HG03103 (cell line): ENCODE measurements at regions not wholly inside any gene's neighbourhood (a gene's known extent, or its start where the extent isn't known, plus 50 kb on each side); places are given as distances from the start of the nearest gene placed in this dataset.
"Not testable (repeated sequence)": the region's sequence is repeated elsewhere in the genome, so short reads cannot be mapped to it uniquely, and the experiment has no call there.

Experiments used
- ATAC-seq: cut with Tn5 transposase; IDR thresholded peaks from one replicate; pipeline ENCODE4 v1.9.1; 2021; ENCODE audit warnings: low read depth; ENCODE audit not compliant: unreplicated experiment

DNA sequence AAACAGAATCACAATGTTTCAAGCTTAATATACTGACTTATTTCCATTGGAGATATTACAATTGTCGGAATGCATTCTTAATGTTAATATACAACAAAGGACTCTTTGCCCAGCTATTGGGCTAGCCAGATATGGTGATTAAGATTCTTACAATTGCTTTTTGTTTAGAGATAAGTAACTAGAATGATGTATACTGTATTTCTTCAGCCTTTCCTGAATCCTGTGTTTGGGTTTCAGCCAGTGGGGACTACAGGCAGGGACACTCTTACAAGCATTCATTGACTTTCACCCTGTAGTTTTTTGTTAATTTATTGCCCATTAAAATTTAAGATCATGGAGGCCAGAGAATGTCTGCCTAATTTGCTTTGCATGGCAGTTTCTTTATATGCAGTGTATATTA, 254.1 kb upstream of the TMEFF2 start:
- ATAC-seq = no peak

DNA sequence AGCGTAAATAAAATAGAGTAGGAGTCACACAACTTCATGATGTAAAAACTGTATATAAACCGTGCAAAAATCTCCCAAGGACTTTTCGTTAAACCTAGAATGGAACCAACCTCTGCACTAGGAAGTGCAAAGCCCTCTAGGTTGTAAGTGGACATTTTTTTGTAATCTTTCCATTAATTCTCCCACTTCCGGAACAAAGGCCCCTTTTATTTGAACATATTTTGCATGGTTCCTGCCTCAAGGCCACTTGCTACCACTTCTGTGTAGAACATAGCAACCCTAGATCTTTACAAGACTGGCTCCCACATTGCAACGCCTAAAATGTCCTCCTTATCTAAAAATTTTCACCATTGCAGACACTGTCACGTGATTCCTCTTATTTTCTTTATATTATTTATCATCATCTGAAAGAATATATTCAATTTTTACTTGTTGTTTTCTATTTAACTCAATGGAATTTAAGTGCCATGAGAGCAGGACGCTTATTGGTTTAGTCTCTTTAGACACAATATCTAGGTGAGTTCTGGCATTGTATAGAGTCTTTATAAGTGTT, 249.6 kb upstream of the TMEFF2 start:
- no peak for ATAC-seq

DNA sequence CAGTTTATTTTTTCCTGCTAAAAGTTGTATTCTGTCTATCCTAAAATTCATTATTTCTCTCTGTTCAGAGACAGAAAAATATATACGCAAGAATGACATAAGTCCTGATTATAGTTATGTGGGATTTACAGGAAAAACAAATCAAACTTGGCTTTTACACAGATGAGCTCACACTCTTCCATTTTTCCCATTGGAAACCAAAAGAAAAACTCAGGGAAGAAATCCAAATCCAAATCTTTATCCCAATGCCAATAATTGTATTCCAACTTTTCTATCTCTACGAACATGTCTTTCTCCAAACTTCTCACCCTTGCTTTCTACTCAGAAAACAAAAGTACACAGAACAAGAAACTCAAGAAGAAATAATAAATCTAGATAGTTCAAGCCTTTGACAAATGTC, 249.1 kb upstream of the TMEFF2 start:
- ATAC-seq = no peak

DNA sequence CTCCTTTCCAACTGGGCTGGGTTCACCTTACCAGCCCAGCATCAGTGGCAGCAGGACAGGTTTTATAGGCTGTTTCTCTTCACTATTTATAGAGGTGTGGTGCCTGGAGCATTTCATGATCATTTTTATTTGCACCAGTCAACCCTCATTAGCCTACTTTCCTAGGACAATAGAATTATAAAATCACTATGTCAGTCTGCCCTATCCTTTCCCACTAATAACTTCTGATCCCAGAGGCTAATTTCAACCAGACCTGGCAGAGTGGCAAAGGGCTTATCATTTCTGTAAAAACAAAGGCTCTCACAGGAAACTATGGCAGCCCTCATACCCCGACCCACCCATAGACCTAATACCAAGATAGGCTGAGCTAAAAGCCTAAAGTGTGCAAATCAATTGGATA, 243.5 kb upstream of the TMEFF2 start:
- ATAC-seq = no peak

DNA sequence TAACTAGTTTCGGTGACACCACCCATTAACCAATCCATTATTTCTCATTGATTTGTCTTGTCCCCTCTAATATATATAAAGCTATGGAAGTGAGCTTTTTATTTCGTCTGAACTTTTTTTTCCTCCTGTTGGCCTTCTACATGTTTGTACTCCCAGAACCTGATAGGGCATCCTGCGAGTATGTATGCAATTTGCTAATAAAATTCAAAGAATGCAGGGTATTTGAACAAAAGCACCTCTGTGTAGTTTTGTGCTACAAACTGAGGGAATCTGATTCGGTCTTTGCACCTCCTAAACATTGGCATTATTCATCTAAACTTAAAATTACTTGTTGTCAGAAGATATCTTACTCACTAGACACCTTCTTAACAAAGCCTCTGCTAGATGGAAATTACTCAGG, 242.9 kb upstream of the TMEFF2 start:
- ATAC-seq = no peak

DNA sequence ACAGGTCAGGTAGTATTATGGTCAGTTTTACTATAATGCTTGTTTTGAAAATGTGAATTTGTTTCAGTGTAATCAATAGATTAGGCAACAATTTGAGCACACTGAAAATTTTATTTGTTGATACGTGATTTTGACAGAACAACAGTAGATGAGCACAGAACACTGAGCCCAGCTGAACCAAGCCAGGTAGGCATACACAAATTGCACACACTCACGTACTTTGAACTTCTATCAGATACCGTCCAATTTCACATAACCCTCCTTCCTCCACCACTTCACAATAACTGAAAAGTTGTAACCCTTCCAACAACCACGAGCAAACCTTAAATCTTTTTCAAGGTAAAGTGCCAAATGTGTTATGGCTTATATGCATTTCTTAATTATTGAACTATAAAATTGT, 229.5 kb upstream of the TMEFF2 start:
- ATAC-seq = no peak

DNA sequence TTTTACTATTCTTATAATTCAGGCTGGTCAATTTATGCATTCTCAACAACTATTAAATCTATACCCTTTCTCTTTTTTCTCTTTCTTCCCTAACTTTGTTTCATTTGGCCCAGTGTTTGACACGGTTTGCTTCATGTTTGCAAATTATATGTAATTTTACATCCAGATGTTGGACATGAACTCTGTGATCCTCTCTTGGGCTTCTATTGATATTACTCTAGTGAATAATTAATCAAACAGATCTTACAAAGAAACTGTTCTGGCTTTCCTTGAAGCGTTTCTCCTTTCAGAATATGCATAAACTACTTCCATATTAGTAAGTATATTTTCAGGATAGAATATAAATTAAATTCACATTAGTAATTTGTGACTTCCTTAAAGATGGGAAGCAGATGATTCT, 225.1 kb upstream of the TMEFF2 start:
- no peak for ATAC-seq

DNA sequence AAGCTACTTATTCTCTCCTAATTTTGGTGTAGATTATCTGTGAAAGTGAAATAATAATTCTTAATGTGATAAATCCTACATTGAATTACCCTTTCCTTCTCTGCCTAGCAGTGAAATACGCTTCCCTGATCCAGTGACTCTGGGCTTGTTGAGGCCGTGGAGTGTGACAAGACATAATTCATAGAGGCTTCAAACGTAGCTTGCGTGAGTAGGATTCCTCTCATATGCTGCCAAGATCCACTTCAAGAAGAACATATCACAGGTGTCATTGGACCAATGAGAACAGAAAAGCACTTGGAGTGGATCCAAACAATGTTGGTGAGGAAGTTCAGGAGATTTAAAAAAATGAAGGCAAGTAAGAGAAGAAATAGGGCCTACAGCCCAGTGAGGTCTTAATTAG, 221.3 kb upstream of the TMEFF2 start:
- no peak for ATAC-seq

DNA sequence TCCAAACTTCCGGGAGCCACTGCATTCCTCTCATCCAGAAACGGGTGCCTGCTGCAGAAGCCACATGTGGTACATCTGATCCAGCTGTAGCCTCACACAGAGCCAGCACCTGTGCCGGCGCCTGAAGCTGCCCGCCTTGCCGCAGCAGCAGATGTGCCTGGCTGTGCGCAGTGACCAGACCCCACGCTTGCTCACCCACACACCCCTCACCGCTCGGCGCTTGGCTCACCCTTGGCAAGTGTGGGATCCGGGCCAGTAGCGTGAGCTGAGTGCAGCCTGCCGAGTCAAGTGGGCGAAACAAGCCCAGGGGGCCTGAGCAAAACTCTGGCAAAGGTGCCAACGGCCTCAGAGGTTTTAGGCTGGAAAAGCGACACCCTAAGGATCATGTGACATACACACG, 220.1 kb upstream of the TMEFF2 start:
- no peak for ATAC-seq

DNA sequence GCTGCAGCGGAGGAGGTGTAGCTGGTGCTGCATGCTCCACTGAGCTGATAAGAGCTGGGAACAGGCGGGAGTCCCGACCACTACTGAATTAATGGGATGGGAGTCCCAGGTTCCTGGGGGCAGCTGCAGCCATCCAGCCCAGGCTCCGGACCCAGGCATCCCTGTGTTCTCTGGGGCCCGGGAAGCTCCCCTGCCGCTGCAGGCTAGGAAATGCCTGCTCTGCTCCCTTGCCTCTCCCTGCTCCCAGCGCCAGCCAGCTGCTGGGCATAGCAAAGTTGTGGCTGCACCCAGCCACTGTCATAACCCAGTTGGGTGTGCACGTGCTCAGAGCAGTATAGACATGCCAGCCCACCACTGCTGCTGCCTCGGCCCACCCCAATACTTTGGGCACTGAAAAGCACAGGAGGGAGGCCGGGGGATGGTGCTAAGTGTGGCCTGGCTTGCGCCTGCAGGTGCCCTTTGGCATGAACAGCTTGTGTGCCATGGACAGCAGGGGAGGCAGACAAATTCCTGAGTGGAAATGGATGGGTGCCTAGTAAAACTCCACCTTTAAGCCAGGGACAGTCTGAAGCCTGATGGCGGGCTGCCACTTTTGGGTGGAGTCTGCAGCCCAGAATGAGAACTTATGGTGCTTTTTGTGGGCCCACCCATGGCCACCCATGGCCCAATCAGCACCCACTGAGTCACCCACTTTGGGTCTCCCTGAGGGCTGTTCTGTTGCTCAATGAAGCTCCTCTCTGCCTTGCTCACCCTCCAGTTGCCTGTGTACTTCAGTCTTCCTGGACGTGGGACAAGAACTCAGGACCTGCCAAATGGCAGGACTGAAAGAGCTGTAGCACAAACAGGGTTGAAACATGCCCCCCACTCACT, 219.3 kb upstream of the TMEFF2 start:
- no peak for ATAC-seq

DNA sequence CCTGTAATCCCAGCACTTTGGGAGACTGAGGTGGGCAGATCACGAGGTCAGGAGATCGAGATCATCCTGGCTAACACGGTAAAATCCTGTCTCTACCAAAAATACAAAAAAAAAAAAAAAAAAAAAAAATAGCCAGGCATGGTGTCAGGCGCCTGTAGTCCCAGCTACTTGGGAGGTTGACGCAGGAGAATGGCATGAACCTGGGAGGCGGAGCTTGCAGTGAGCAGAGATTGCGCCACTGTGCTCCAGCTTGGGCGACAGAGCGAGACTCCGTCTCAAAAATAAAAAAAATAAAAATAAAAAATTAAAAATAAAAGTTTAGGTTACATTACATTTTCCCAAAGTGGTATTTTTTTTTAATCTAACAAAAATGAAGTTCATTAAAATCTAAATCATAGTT, 218.1 kb upstream of the TMEFF2 start:
- ATAC-seq = not testable (repeated sequence)

DNA sequence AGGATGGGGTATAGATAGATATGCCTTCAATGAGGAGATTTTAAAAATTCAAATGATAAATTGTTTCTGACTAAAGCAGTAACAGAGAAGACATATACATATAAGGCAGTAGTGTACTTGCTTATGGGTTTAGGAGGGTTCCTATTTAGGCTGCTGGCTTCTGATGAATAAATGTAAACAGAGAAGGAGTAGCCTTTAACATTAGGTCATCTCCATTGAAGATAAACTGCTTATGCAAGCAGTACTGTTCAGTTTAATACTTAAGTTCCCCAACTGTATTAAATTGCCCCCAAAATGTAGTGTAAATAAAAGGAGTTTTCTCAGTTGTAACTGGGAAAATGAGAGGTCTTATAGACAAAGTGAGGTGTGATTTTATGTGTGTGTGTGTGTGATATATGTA, 217.7 kb upstream of the TMEFF2 start:
- no peak for ATAC-seq

DNA sequence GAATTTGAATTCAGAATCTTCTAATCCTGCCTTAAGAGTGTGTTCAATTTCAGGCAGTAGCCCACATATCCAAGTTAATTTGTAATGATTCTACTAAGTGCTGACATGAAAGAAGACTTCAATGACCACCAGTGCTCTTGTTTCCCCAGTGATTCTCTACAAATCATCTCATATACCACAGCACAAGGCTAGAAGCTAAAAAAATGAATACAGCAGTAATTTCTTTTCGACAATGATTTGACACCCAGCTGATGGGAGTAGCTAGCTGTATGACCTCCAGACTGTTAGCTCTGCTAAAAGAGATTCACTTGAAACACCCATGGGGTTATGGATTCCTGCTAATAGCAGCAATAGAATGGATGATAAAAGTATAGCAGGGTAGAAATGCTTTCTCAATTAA, 217.0 kb upstream of the TMEFF2 start:
- no peak for ATAC-seq

DNA sequence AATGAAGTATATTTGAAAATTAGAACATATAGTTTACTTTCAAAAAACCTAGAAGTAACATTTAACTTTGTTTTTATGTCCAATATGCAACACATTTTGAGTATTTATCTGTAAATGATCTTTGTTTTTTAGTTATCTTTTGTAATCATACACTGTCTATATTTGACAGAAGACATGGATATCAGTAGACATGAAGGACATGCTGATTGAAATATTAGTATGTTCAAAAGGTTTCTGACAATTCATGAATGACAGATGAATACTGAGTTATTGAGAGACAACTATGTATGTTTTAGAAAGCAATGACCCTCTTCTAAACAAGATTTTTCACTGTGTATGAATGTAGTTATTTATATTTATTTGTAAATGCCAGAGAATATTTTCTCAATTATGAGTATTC, 215.6 kb upstream of the TMEFF2 start:
- ATAC-seq = no peak

DNA sequence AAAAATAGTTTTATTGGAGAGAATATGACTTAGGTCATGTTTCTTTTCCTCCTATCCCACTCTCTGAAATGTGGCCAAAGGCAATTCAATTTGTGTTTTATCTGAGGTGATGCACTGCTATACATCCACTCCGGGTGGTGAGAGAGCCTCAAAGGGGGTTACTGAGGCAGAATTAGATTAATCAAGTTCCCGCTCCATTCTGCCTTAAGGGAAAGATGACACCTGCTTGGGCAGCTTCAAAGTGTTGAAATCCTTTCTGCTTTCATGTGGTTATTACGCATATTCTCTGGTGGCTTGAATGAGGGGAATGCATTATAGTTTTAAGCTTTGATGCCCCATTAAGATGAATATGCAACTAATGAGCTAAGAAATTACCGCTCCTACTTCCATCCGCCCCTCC, 213.0 kb upstream of the TMEFF2 start:
- ATAC-seq = no peak

DNA sequence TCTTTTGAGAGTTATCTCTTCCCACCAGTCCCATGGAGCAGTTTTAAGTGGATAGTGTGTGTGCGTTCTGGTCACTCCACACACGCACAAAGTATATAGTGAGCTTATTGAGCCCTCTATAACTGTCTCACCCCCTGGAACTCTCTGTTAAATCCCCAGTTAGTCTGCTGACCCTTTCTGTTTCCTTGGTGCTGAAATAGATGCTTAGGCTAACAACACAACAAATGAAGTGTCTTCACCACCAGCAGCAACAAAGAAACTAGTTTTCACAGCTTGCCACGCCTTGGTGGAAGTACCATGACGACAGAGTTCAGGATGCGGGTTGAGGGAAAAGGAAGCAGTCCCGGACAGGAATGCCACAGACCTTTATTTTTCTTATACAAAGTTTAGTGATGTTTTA, 203.5 kb upstream of the TMEFF2 start:
- no peak for ATAC-seq

DNA sequence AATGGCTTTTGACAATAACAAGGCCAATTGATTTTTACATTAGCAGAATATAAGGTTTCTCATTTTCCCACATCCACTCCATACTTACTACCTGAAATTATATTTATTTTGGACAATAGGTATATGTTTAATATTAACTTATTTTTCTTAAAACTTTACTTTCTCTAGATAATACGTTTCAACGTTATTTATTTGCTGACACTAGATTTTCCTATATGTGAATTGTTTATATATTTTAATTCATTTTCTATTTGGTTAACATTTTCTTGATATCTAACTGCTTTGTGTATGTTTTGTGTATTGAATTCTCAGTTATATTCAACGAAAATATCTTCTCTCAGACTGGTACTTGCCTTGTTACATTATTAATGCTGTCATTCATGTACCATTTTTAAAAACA, 199.9 kb upstream of the TMEFF2 start:
- ATAC-seq = no peak

DNA sequence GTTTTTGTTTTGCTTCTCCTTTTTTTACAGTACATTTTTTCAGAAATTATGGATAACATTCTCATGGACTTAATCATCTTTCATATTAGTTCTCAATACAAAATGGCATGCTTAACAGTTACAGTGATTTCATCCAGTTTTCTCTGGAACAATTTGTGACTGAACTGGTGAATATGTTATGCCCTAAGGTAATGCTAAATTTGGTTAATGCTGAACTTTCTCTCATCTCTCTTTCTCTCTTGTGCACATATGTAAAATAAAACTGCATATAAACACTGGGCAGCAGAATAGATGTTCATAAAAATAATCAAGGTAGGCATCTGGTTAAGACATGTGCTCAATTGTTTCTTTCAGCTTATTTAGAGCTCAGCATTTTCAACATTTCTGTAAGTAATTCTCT, 196.3 kb upstream of the TMEFF2 start:
- no peak for ATAC-seq

DNA sequence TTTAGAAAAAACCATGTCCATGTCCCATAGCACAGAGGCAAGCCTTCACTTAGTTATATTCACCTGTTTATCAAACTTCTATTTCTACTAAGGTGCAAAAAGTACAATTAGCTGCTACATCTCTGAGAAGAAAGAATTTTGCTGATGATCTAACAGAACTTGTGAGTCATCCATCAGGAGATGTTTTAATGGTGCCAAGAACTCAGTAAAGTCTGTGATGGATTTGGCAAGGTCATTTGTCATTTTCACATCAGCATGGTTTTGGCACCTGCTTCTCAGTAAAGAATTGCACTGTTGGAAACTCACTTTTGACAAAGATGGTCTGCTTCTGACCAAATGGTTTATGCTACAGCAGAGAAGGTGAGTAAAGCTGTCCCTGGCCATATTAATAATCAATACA, 195.7 kb upstream of the TMEFF2 start:
- no peak for ATAC-seq

DNA sequence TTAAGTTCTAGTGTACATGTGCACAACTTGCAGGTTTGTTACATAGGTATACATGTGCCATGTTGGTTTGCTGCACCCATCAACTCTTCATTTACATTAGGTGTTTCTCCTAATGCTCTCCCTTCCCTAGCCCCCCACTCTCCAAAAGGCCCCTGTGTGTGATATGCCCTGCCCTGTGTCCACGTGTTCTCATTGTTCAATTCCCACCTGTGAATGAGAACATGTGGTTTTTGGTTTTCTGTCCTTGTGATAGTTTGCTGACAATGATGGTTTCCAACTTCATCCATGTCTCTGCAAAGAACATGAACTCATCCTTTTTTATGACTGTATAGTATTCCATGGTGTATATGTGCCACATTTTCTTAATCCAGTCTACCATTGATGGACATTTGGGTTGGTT, 189.5 kb upstream of the TMEFF2 start:
- not testable (repeated sequence) for ATAC-seq

DNA sequence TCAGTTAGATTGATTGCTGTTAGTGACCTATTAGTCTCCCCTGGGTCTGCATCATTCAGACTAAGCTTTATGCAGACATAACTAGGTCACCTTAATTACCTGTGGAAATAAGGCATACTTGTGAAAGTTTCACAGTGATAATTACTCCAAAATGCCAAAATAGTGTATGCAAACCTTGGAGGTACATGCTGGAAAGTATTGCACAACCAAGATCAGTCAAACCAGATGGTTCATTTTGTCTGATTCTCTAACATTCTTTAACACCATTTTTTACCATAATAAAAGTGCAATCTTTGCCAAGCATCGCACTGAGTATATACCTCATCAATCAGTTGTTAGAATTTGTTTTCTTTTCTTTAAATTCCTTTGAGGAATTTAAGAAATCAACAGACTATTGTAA, 186.3 kb upstream of the TMEFF2 start:
- no peak for ATAC-seq

DNA sequence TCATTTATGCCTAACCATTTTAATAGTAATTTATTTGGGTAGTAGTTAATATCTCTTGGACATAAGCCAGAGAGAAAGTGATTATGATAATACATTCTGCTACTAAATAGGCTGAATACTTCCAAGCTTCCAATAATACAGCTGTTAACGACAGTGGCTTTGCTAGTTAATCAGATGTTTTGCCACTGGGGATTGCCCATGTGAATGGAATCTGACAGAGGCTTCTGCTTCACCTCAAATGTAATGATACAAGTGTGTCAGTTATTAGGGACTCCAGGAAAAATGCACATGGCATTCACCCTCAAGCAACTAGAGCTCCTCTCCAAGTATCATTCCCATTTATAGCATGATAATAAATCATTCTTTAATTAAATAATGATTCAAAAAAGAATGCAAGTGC, 185.0 kb upstream of the TMEFF2 start:
- ATAC-seq = no peak

DNA sequence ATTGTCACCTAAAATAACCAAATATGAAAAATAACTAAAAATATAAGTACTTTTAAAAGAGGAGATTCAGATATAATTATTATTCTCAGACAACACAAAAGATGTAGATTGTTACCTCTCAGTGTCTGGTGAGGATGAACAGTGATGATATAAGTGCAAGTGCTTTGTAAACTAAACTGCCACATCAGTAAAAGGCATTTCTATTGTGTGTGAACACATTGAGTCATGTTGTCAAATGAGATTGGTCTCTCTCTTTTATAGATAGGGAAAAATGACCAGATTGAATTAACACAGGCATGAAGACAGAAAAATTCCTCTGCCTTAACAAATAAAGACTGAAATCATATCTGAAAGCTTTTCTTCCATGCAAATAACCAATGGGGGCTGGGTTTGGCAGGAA, 182.4 kb upstream of the TMEFF2 start:
- ATAC-seq = no peak
